GM19328 (cell line): ENCODE measurements at regions not wholly inside any gene's neighbourhood (a gene's known extent, or its start where the extent isn't known, plus 50 kb on each side); places are given as distances from the start of the nearest gene placed in this dataset.
A peak's percentile ranks its signal among the peaks of the same experiment; 100 is the strongest.
"Not testable (repeated sequence)": the region's sequence is repeated elsewhere in the genome, so short reads cannot be mapped to it uniquely, and the experiment has no call there.

ENCODE experiments used
- ATAC-seq: cut with Tn5 transposase; IDR thresholded peaks from one replicate; pipeline ENCODE4 v1.9.1; 2021; ENCODE audit warnings: mild to moderate bottlenecking, moderate library complexity; ENCODE audit not compliant: unreplicated experiment

DNA sequence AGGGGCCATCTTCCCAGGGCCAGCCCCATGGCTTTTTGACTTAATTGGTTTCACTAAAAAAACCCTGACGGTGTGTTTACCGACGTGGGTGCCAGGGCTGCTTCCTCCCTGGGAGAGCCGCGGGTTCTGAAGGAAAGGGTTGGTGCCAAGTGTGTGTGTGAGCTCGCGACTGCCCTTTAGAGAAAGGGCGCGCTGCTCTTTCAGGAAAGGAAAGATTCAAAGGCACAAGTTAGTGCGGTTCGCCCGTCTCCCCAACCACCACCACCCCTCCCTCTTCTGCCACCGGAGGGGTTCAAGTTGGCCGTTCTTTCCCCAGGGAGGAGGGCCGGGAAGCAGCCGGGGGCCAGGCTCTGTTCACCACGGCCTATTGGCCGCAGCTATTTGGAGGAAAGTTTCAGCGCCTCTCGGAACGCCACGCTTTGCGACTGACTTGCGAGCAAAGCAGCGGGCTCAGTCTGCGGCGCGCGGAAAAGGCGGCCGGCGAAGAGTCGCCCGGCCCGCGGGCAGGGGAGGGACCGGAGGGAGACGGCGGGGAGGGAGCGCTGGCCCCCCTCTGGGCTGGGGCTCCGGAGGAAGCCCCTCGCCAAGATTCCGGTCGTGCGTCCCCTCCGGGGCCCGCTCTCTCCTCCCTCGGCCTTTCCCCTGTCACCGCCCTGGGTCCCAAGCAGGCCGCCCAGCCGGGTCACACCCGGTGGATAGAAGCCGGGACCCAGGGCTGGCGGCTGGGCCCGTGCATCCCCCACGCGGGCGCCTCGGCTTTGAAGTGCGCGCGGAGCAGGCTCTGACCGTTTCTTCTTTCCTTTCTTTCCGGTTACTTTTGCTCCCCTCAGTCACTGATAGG, 165.9 kb upstream of the PPP1R3A start:
- ATAC-seq: no peak

DNA sequence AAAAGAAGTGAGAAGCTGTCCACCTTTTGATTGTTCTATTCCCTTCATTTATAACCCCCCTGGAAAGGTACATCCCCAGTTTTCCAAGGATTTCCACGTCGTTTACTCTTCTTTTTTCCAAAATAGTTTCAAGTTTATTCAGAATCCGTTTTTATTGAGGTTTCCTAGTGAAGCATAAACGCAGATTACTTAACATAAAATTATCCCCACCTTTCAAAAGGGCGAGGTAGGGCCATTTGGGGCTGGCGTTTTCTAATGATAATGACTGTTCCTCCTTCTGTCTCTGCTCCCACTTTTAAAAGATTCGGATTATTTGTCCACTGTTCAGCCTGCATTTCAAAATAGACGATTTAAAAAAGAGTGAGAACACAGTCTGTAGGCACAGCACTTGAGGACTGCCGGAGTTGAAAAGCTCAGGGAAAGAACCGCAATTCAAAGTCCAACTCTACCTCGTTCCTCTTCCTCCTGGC, 165.2 kb upstream of the PPP1R3A start:
- no peak for ATAC-seq

DNA sequence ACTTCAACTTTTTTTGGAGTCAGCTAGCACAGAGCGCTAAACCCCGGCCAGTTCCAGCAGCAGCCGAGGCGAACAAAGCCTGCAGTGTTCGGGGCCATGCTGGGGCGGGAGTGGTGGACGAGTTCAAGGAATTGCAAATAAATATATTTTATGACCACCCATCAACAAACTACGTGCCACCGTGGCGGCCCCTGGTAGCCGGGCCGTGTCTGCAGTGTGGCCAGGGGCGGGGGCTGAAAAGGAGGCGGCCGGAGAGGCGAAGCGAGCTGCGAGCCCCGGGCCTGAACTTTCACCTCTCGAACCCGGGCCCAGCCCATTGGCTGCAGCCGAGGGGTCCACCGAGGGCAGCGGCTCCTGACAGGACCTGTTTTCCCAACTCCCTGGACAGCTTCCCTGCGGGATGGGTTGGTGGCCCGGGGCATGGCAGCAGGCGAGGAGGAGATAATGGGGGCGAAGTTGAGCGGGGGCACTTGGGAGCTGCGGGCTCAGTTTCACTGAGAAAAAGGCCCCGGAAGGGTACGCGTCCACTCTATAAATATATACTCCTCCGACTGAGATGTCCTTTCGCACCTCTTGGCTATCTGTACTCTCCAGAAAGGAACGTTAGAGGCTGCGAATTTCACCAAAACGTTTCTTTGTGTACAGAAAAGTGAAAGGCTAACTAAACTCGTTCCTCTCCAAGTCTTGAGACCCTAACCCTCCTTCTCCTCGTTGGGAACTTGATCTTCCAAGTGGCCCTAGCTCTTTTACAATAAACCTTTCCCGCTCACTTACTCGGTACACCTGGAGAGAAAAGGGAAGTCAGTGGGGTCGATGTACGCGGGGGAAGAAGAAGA, 164.6 kb upstream of the PPP1R3A start:
- ATAC-seq: no peak

DNA sequence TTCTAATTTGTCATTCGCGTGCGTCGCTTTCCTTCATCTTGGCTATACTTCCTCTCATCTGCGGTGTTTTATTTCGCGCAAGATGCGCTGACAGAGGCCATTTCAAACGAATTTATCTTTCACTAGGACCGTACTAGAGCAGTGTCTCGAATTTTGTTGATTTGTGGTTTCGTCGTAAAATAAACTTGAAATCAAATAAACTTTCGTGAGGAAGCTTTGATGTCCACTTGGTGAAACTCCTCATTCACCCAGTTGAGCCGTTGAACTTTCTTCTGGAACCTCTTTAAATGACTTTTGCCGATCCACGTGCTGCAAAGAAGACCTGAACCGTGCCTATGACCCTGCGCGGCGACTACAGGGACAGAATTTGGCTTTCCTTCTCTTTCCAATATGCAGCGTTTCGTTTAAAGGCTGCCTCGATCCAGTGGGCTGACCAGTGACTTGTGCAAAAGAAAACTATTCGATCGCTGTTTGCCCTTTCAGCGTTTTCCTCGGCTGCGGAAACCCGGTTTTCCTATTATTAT, 163.9 kb upstream of the PPP1R3A start:
- ATAC-seq: no peak

DNA sequence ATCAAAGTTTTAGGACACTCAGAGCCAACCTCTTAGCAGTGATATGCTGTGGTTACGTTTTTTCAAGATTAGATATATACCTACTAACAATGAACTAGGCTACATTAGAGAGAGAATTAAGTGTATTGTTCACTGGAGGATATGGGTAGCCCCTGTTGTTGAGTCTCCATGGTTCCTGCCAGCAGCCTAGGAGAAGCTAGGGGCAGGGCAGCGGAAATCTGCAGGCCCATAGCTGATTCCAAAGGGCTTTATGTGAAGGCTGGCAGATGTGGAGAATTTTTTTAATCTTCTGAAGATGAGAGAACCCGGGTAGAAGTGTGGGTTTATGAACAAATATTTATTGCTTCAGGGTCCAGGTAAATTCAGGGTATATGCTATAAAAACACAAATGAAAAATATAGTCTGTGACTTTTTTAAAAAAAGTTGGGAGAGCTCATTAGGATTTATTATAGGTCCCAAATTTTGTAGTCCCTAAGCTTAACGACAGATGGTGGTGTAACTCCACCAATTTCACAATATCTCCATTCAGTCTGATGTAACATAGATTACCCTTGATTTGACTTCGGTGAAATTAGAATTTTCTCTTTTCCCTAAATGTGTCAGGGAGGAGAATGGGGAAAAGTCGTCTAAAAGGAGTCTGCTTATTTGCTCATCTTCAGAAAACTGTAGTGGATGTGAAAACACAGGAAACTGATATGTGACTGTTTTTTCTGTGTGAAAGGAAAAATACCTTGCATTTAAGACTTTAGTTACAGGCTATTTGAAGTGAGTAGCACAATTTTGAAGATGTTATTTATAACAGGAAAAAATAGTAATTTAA, 163.0 kb upstream of the PPP1R3A start:
- no peak for ATAC-seq

DNA sequence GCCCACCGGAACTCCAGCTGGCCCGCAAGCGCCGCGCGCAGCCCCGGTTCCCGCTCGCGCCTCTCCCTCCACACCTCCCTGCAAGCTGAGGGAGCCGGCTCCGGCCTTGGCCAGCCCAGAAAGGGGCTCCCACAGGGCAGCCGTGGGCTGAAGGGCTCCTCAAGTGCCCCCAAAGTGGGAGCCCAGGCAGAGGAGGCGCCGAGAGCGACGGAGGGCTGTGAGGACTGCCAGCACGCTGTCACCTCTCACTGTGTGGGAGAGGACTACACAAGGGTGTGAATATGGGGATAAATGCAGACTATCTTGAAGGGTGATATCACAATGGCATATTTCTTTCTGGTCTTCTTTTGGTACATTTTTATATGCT, 158.3 kb upstream of the PPP1R3A start:
- not testable (repeated sequence) for ATAC-seq

DNA sequence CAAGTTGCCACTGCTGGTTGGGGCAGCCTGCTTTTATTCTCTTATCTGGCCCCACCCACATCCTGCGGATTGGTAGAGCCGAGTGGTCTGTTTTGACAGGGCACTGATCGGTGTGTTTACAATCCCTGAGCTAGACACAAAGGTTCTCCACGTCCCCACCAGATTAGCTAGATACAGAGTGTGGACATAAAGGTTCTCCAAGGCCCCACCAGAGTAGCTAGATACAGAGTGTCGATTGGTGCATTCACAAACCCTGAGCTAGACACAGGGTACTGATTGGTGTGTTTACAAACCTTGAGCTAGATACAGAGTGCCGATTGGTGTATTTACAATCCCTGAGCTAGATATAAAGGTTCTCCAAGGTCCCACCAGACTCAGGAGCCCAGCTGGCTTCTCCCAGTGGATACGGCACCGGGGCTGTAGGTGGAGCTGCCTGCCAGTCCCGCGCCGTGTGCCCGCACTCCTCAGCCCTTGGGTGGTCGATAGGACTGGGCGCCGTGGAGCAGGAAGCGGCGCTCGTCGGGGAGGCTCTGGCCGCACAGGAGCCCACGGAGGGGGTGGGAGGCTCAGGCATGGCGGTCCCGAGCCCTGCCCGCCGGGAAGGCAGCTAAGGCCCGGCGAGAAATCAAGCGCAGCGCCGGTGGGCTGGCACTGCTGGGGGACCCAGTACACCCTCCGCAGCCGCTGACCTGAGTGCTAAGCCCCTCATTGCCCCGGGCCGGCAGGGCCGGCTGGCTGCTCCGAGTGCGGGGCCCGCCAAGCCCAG, 157.8 kb upstream of the PPP1R3A start:
- ATAC-seq: not testable (repeated sequence)

DNA sequence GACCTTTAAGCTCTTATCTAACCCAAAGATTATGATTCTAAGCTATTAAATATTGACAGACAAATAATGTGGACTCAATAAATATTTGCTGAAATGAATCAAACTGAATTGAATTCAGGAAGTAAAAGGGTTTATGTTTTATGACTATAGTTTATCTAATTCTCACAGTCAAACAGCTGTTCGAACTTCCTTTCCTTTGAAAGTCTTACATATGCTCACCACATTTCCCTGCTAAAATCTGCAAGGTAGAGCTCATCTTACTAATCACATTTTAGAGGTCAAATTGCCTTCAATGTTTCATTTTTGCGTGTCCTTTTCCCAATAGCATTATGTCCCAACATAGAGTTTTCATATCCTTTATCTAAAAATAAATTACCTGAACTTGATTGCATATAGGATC, 154.9 kb upstream of the PPP1R3A start:
- no peak for ATAC-seq

DNA sequence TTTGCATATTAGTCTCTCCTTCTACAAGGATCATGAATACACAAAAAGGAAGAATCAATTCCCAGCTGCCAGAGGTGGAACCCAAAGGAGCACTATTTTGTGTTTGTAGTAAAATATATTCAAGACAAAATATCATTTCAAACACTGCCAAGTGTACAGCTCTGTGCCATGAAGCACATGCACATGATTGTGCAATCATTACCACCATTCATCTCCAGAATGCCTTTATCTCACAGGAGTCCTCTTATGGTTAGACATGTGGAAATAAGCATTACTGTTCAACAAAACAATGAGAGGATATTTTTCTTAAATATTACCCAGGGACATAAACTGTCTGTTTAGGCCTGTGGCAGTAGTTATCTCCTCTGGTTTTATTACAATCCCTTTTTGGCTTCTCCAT, 151.4 kb upstream of the PPP1R3A start:
- no peak for ATAC-seq

DNA sequence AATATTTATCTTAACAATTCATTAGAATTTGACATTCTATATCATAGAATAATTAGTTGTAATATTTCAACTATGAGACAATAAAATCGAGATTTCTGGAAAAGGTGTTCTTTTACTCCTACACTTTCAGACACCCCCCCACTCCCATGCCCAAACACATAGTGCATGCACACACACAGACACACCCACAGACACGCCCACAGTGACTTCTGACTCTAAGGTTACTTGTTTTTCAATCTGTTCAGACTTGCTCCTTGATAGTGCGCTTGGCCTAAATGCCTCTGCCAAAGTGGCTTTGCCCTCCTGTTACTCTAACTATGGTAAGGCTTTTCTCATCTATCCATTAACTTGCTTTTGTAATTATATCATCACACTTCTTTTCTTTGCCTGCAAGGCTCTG, 144.0 kb upstream of the PPP1R3A start:
- ATAC-seq: no peak

DNA sequence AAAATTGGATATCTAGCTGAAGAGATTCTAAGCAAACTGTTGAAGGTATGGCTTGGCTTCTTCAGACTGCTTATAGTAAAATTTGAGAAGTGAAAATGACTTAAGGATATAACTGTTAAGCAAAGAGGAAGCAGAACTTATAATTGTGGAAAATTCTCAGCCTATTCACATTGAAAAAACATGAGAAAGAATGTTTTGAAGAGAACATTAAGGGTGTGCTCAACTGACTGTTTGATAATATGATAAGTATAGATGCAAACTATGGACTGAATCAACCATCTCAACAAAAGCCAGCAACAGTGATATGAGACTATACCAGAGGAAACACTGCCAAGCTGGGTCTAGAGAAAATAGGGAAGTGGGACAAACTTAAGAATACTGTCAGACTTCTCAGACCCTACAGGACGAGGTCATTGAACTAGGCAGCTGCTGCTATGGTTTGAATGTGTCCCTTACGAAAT, 133.1 kb upstream of the PPP1R3A start:
- peak; percentile 71 for ATAC-seq

DNA sequence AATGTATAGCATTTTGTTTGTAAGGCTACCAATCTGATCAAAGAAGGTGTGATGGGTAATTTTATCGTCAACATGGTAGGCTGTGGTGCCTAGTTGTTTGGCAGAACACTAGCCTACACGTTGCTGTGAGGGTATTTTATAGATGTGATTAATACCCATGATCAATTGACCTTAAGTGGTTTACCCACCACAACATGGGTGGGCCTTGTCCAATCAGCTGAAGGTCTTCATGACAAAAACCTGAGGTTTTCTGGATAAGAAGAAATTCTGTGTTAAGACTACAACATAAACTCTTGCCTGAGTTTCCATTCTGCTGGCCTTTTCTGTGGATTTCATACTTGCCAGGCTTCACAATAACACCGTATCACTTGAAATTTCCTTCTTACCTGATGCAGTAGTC, 131.8 kb upstream of the PPP1R3A start:
- ATAC-seq: no peak

DNA sequence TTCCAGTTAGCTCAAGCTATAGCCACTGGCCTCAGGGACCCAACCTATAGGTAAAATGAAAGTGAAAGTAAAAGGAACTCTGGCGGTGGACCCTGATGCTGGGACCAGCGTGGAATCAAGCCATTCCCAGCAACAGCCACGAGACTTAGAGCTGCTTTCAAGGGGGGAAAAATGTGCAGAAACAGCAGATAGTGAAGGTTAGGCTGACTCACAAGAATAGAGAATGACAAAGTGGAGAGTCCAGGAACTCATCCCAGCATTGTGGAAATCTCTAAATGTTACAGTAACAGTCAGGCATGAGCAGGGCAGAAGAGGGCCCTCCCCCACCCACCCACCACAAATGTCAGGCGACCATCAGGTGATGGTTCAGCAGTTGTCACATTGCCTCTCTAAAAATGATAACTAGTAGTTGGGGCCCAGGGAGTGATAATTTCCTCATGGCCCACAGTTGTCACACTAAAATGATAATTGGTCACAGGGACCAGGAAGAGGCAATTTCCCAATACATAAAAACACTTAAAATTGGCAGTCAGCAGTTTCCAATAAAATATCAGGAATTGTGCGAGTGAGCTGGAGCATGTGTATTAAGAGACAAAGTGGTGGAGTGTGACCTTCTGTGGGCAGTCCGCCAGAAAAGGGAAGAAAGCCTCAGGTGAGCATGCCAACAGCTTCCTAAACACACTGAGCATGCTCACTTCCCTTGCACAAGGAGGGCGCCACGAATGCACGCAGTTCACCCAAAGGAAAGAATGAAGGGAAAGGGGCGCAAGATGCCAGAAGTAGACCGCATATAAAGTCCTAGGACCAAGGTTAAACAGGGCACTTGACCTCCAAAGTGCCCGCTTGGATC, 129.8 kb upstream of the PPP1R3A start:
- no peak for ATAC-seq

DNA sequence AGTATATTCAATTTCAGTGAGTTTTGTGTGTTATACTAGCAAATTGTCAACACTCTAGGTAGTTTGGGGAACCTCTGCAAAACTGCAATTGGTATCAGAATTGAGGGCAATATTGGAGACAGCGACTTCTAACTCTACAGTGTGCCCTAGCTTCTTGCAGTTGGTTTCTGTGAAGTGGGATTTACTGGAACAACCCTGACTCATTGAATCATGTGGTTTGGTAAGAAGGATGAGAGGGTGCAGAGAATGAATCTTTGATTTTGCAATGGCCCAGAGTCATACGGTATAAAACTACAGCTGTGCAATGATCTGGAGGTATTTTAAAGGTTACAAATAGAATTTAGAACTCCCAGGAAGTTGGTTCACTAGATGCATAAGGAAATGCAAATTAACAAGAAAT, 129.1 kb upstream of the PPP1R3A start:
- no peak for ATAC-seq

DNA sequence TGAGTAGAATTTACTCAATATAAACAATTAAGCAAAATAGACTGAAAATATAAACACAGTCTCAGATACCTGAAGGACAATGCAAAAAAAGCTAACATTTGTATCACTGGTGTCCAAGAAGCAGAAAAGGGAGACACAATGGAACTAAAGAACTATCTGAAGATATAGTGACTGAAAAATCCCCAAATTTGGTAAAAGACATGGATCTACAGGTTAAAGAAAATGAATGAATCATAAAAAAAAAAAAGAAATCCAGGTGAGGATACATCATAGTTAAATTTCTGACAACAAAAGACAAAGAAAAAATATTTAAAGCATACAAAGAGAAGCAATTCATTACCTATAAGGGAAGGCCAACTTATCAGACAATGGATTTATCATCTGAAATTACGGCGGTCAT, 114.7 kb upstream of the PPP1R3A start:
- no peak for ATAC-seq

DNA sequence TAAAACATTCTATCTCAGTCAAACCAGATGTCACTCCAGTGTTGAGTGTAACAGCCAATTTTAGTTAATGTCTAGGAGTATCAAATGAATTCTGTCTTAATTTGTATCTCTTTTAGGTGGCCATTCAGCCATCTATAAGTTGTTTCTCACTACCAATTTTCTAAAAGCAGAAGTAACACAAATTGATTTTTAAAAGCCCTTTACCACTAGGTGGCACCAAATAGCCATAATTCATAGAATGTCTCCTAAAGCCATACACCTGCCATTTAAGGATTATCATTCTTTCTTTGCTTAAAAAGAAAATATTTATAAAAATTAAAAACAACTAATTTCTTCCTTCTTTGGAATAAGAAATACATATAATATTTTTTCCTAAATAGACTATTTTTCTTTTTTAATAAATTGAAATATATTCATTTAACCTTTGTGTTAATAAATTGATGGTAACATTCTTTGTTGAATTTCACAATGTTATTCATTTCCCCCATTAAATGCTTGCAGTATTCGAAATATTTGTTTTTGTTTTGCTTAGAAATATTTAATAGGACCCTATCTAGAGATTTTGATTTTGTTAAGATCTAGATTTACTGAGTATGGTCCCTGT, 107.8 kb upstream of the PPP1R3A start:
- peak; percentile 54 for ATAC-seq

DNA sequence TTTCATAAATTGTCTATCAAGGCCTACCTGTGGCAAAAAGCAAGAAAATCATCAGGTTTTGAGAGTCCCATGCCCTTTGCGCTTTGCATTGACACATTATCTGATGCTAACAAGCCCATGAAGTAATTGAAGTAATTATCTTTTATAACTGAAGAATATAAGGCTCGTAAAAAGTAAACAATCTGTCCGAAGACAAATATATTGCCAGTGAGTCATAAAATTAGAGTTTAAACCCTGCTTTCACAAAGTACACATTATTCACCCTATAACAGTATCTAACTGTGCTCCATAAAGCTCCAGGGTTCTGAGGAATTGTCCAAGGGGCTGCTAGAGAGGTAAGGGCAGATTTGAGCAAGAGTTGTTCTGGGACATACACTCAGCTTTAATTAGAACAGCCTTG, 102.3 kb upstream of the PPP1R3A start:
- ATAC-seq: no peak

DNA sequence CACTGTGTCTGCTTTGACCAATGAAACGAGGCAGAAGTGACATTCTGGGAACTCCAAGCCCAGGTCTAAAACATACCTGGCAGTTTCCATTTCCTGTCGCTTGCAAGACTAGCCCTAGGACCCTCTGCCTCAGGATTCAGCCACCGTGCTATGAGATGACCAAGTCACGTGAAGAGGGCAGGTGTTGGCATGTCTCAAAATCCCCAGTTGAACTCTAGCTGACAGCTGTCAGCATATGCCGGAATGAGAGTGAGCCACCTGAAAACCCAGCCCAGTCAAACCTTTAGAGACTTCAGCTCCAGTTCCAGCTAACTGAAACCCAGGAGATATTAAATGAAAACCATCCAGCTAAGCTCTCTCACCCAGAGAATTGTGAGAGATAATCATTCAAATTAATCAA, 89.9 kb upstream of the PPP1R3A start:
- ATAC-seq: no peak

DNA sequence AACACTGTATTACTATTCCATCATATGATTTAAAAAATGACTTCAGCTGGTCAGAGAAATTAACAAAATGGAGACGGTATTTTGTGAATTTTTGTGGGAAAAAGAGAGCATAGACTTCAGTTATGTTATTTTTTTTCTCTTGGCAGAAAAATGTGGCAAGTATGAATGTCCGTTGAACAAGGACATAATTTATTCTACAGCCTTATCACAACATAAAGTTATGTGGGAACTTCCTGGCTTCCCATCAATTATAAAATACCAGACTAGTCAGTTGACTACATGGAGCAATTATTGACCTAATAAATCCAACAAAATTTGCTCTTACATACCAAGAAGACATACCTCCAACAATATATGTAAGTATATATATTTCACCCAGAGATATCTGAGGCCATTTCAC, 88.6 kb upstream of the PPP1R3A start:
- ATAC-seq: no peak
